GM12865 (cell line): ENCODE measurements at regions not wholly inside any gene's neighbourhood (a gene's known extent, or its start where the extent isn't known, plus 50 kb on each side); places are given as distances from the start of the nearest gene placed in this dataset.

Experiments used
- DNase-seq: peaks from one replicate; pipeline ENCODE4 v3.0.0; 2010; ENCODE audit warnings: low read depth
- H3K4me3 ChIP-seq: 2 replicates; pipeline ENCODE4 v1.5.1; 2011; ENCODE audit warnings: mild to moderate bottlenecking, low read depth, low read length, control low read depth
- TF ChIP-seq, protein P1 (sequence below): IDR thresholded peaks from 2 replicates; pipeline ENCODE4 v1.5.1; 2011; ENCODE audit warnings: low read length, control low read depth, low read depth, inconsistent platforms; ENCODE audit not compliant: insufficient read depth; ENCODE audit errors: missing control alignments

DNA sequence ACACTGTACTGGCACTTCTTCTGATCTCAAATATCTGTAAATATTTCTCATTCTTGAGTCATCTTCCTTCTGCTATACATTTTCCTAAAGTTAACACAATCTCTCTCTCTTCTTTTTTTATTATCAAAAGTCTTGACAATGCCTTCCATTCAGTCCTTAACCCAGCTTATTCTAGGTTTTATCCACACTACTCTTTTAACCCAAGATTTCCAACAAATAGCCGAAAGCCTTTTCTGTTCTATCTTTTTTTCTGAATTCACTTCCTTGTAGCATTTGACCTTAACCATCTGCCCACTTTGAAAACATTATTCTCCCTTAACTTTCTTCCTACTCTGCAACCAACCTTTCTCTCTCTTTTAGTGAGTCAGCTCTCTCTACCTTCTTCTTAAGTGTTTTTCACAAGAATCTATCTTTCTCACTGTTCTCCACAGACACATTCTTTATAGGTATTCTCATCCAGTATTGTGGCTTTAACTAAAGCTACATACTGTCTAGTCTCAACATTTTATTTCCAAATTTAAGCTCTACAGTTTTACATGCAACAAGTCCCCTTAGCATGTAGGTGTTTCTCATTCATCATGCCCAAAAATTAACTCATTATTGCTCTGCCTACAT, 915.6 kb downstream of the KCNMA1 start:
- no peak overlapping the region for H3K4me3 ChIP-seq
- no peak for DNase-seq
- TF ChIP-seq, protein P1, sequence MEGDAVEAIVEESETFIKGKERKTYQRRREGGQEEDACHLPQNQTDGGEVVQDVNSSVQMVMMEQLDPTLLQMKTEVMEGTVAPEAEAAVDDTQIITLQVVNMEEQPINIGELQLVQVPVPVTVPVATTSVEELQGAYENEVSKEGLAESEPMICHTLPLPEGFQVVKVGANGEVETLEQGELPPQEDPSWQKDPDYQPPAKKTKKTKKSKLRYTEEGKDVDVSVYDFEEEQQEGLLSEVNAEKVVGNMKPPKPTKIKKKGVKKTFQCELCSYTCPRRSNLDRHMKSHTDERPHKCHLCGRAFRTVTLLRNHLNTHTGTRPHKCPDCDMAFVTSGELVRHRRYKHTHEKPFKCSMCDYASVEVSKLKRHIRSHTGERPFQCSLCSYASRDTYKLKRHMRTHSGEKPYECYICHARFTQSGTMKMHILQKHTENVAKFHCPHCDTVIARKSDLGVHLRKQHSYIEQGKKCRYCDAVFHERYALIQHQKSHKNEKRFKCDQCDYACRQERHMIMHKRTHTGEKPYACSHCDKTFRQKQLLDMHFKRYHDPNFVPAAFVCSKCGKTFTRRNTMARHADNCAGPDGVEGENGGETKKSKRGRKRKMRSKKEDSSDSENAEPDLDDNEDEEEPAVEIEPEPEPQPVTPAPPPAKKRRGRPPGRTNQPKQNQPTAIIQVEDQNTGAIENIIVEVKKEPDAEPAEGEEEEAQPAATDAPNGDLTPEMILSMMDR, result no peak

DNA sequence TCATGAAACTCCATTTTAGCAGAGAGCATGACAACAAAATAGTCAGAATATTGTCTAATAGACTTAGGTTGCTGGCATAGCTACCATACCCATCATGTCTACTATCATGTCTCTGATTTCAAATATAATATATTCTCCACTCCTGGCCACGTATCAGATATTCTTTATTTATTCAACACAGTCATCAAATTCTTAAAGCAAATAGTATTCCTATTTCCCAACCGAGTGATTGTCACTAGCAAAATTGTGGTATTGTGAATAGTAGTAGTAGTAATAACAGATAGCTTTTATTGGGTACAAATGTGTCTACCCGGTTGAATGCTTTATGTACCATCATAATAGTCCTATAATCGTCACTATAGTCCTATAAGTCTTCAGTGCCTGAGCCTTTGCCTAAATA, 918.6 kb downstream of the KCNMA1 start:
- no peak for DNase-seq
- TF ChIP-seq, protein P1, result no peak

DNA sequence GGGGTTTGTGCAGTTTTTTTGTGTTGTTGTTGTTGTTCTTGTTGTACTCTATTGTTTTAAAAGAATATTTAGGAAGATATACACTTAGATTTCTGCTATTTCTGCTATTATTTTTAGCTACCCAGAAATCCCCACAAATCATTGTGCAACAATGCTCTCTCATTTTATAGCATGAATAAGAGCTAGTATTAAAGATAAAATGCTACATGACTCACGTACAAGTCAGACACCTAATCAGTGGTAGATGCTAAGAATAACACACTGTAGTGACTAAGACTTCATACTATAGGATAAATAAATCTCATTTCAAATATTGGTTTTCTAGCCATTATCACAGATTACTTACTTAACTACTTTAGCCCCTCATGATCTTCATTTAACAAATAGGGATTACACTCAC, 920.5 kb downstream of the KCNMA1 start:
- TF ChIP-seq, protein P1, result no peak
- no peak for DNase-seq
- no peak overlapping the region for H3K4me3 ChIP-seq

More for the DNA sequence above, 918.6 kb downstream of the KCNMA1 start:
- H3K4me3 ChIP-seq, result no peak overlapping the region

DNA sequence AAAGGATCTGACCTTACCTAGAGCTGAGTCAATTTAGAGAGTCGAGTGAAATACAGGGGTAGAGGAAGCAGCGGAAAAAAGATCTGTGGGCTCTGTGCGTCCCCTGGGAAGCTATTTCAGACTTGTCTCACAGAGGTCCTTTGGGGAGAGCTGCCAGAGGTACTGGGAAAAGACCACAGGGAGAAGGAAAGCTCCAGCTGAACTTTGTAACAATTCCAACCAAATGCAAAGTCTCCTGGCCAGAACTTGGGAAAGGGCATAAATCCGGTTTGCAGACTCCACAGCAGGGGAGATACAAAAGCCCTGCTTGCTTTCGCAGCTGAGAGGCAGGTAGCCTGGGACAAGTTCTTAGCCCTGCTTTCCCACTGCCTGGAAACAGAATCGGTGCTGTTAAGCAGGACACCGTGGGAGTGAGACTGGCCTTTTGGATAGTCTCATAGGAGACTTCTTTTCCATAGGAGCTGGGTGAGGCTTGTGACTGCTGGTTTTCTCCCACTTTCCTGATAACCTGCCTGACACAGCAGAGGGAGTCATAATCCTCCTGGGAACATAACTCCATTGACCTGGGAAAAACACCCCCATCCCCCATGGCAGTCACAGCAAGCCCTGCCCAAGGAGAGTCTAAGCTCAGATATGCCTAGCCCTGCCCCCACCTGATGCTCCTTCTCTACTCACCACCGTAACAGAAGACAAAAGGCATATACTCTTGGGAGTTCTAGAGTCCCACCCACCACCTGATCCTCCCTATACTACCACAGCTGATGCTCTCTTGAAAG, 926.2 kb downstream of the KCNMA1 start:
- H3K4me3 ChIP-seq, result no peak overlapping the region
- no peak for DNase-seq
- TF ChIP-seq, protein P1, result no peak

DNA sequence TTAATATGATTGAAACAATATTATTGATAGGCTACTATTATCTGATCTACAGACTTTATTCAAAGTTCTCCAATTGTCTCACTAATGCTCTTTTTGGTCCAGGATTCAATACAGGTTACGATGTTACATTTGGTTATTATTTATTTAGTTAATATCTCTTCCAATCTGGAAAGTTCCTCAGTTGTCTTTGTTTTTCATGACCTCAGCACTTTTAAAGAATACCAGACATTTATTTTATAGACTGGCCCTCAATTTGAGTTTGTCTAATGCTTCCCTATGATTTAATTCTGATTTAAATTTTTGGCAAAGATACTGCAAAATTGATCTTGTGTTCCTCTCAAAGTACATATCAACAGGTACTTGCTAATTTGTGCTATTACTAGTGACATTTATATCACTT, 937.4 kb downstream of the KCNMA1 start:
- no peak for DNase-seq
- no peak overlapping the region for H3K4me3 ChIP-seq
- TF ChIP-seq, protein P1, result no peak

DNA sequence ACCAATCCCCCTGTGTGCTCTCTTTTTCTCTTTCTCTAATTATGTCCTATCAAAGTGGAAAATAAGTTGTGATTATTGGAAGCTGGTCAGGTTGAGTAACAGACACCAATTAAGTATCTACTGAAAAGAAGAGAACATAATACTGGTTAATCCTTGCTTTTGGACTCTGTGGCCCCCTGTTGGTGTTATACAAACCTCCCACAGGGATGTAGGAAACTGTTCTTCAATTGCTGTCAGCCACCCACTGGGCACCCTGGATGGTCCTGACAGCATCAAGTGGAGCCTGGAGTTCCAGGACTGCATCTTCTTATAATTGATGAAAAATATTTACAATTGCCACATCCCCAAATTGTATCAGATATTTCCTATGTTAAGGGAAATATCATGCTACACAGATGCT, 939.7 kb downstream of the KCNMA1 start:
- TF ChIP-seq, protein P1, result no peak
- DNase-seq, result no peak
- H3K4me3 ChIP-seq, result no peak overlapping the region

DNA sequence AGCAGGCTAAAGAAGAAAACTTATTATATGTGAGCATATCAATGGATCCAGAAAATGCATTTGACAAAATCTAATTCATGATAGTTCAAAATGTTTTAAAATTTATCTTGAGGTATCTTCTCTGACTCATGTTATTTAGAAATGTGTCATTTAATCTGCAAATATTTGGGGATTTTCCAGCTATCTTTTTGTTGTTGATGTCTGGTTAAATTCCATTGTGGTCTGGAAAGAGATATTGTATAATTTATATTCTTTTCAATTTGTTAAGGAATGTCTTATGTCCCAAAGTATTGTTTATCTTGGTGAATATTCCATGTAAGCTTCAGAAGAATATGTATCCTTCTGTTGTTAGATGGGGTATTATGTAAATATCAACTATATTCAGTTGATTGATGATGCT, 942.5 kb downstream of the KCNMA1 start:
- DNase-seq, result no peak
- TF ChIP-seq, protein P1, result no peak

More for the DNA sequence above, 942.5 kb downstream of the KCNMA1 start:
- no peak overlapping the region for H3K4me3 ChIP-seq
